GM23338 (cell line): ENCODE measurements at regions not wholly inside any gene's neighbourhood (a gene's known extent, or its start where the extent isn't known, plus 50 kb on each side); places are given as distances from the start of the nearest gene placed in this dataset.

ENCODE experiments used
- ATAC-seq: fragments of 200-7000 bp; cut with Tn5 transposase; 3 replicates; pipeline ENCODE4 v1.9.1; 2020
- DNase-seq: peaks from one replicate; pipeline ENCODE4 v3.0.0-alpha.2; 2015; ENCODE audit warnings: low spot score
- H2AFZ ChIP-seq: fragments of 200-600 bp; sonication (generic); 2 replicates; pipeline ENCODE4 v1.8.0; 2016; ENCODE audit warnings: antibody characterized with exemption, mild to moderate bottlenecking, moderate library complexity
- H3F3A ChIP-seq: fragments of 200-600 bp; sonication (generic); replicated peaks from 2 replicates; pipeline ENCODE4 v1.8.0; 2017; ENCODE audit warnings: antibody characterized with exemption, mixed run types, low read depth
- H3K27ac ChIP-seq: fragments of 200-600 bp; sonication (generic); 2 replicates; pipeline ENCODE4 v1.6.1; 2016; ENCODE audit warnings: low read depth
- H3K27me3 ChIP-seq: fragments of 200-600 bp; sonication (generic); 2 replicates; pipeline ENCODE4 v1.8.0; 2016; ENCODE audit warnings: mild to moderate bottlenecking, mixed run types, moderate library complexity; ENCODE audit not compliant: insufficient read depth
- H3K36me3 ChIP-seq: fragments of 200-600 bp; sonication (generic); 2 replicates; pipeline ENCODE4 v1.8.0; 2016; ENCODE audit warnings: mild to moderate bottlenecking; ENCODE audit not compliant: insufficient read depth
- H3K4me1 ChIP-seq: fragments of 200-600 bp; sonication (generic); 2 replicates; pipeline ENCODE4 v1.8.0; 2016; ENCODE audit warnings: mild to moderate bottlenecking, moderate library complexity; ENCODE audit not compliant: insufficient read depth
- H3K4me2 ChIP-seq: fragments of 200-600 bp; sonication (generic); 2 replicates; pipeline ENCODE4 v1.7.1; 2017; ENCODE audit warnings: mixed run types
- H3K4me3 ChIP-seq: fragments of 200-600 bp; sonication (generic); 2 replicates; pipeline ENCODE4 v1.6.1; 2016; ENCODE audit warnings: mixed run types
- H3K79me2 ChIP-seq: fragments of 200-600 bp; sonication (generic); replicated peaks from 2 replicates; pipeline ENCODE4 v1.8.0; 2017; ENCODE audit warnings: mild to moderate bottlenecking; ENCODE audit not compliant: insufficient read depth
- H3K9me2 ChIP-seq: fragments of 200-600 bp; sonication (generic); 2 replicates; pipeline ENCODE4 v1.8.0; 2017; ENCODE audit not compliant: insufficient read depth
- H4K20me1 ChIP-seq: fragments of 200-600 bp; sonication (generic); replicated peaks from 2 replicates; pipeline ENCODE4 v1.8.0; 2017; ENCODE audit warnings: mild to moderate bottlenecking; ENCODE audit not compliant: insufficient read depth
- H3K27ac Mint-ChIP-seq: 2 replicates; pipeline ENCODE4 v1.8.0; 2020; ENCODE audit warnings: inconsistent platforms, mild to moderate bottlenecking, moderate library complexity, mixed read lengths
- H3K27me3 Mint-ChIP-seq: 3 replicates; pipeline ENCODE4 v1.8.0; 2022; ENCODE audit warnings: low read depth, mild to moderate bottlenecking, moderate library complexity, mixed read lengths, inconsistent platforms; ENCODE audit not compliant: insufficient read depth, poor library complexity
- H3K36me3 Mint-ChIP-seq: 3 replicates; pipeline ENCODE4 v1.8.0; 2021; ENCODE audit warnings: low read depth, mild to moderate bottlenecking, inconsistent platforms, moderate library complexity, mixed read lengths
- H3K4me1 Mint-ChIP-seq: 3 replicates; pipeline ENCODE4 v1.8.0; 2020; ENCODE audit warnings: mild to moderate bottlenecking, inconsistent platforms, mixed read lengths
- H3K4me3 Mint-ChIP-seq: 3 replicates; pipeline ENCODE4 v1.8.0; 2021; ENCODE audit warnings: moderate library complexity, mild to moderate bottlenecking, inconsistent platforms, mixed read lengths
- H3K9me3 Mint-ChIP-seq: 3 replicates; pipeline ENCODE4 v1.8.0; 2020; ENCODE audit warnings: moderate library complexity, mild to moderate bottlenecking, inconsistent platforms, mixed read lengths
- EZH2phosphoT487 ChIP-seq: fragments of 200-600 bp; sonication (generic); IDR thresholded peaks from one replicate; pipeline ENCODE4 v1.8.1; 2018; ENCODE audit warnings: antibody characterized with exemption; ENCODE audit not compliant: unreplicated experiment
- JUNB ChIP-seq: IDR thresholded peaks from one replicate; pipeline ENCODE4 v1.6.1; 2016; ENCODE audit warnings: antibody characterized with exemption; ENCODE audit not compliant: unreplicated experiment
- NANOG ChIP-seq: IDR thresholded peaks from 2 replicates; pipeline ENCODE4 v1.6.1; 2016; ENCODE audit warnings: antibody characterized with exemption, borderline replicate concordance
- POLR2AphosphoS5 ChIP-seq: IDR thresholded peaks from 2 replicates; pipeline ENCODE4 v1.6.1; 2016; ENCODE audit warnings: antibody characterized with exemption, low read depth
- REST ChIP-seq: IDR thresholded peaks from one replicate; pipeline ENCODE4 v1.6.1; 2018; ENCODE audit warnings: antibody characterized with exemption; ENCODE audit not compliant: unreplicated experiment
- STAT1 ChIP-seq: IDR thresholded peaks from one replicate; pipeline ENCODE4 v1.6.1; 2016; ENCODE audit warnings: antibody characterized with exemption; ENCODE audit not compliant: unreplicated experiment
- ZNF114 ChIP-seq: fragments of 250-450 bp; sonication (Bioruptor Pico); IDR thresholded peaks from 2 replicates; pipeline ENCODE4 v1.5.0; 2020; ENCODE audit warnings: mild to moderate bottlenecking, moderate library complexity
- ZNF331 ChIP-seq: fragments of 250-450 bp; sonication (Bioruptor Pico); IDR thresholded peaks from 2 replicates; pipeline ENCODE4 v1.5.0; 2020; ENCODE audit warnings: low read depth, mild to moderate bottlenecking, moderate library complexity
- ZNF462 ChIP-seq: fragments of 250-450 bp; sonication (Bioruptor Pico); IDR thresholded peaks from 2 replicates; pipeline ENCODE4 v1.5.0; 2020; ENCODE audit warnings: mild to moderate bottlenecking, moderate library complexity

GRCh38 chr1:57483954-57484353 lies 60.1 kb upstream of the DAB1 start:
- no peaks in the 10 kb centered on the region for H3K79me2 ChIP-seq
- no peak for ATAC-seq
- Mint-ChIP-seq H3K27ac (peak overlapping the region; percentile 50; the same call in 1 of the 2 replicates), H3K27me3 (peaks cover 4% of the 10 kb centered on the region), H3K36me3 (no peaks in the 10 kb centered on the region), H3K4me3 (no peak overlapping the region), H3K4me1 (peaks cover 14% of the 10 kb centered on the region), H3K9me3 (no peaks in the 10 kb centered on the region)
- no peak overlapping the region for H3K27ac ChIP-seq
- H3K36me3 ChIP-seq = no peaks in the 10 kb centered on the region; the same call in 1 of the 2 replicates
- no peak for TF ChIP-seq NANOG
- no peak for TF ChIP-seq EZH2phosphoT487
- TF ChIP-seq ZNF331 (CRISPR knock-in tag) = no peak
- no peak for TF ChIP-seq JUNB
- no peak for TF ChIP-seq POLR2AphosphoS5
- no peak for TF ChIP-seq REST
- no peak for TF ChIP-seq ZNF114
- no peak for TF ChIP-seq STAT1
- TF ChIP-seq ZNF462 (CRISPR knock-in tag) = no peak
- H3K4me2 ChIP-seq = no peak overlapping the region
- H3K27me3 ChIP-seq = no peaks in the 10 kb centered on the region
- 0 out of 2 replicates have a peak, but pooled peaks cover 3% of the 10 kb centered on the region for H3K4me1 ChIP-seq
- no peak for DNase-seq
- H2AFZ ChIP-seq = peak overlapping the region; percentile 56; the same call in 1 of the 2 replicates
- no peaks in the 10 kb centered on the region for H4K20me1 ChIP-seq
- H3K4me3 ChIP-seq = no peak overlapping the region
- 0 out of 2 replicates have a peak, but pooled peaks cover 3% of the 10 kb centered on the region for H3K9me2 ChIP-seq
- H3F3A ChIP-seq = no peaks in the 10 kb centered on the region
